ENCODE measurements at regions not wholly inside any gene's neighbourhood (a gene's known extent, or its start where the extent isn't known, plus 50 kb on each side); places are given as distances from the start of the nearest gene placed in this dataset.
A peak's percentile ranks its signal among the peaks of the same experiment; 100 is the strongest.

- DNase-seq (ENCODE audit: low read depth), result no peak
Observed at GRCh38 chr6:44674226-44675155, 287.0 kb downstream of the CDC5L start.

DNA sequence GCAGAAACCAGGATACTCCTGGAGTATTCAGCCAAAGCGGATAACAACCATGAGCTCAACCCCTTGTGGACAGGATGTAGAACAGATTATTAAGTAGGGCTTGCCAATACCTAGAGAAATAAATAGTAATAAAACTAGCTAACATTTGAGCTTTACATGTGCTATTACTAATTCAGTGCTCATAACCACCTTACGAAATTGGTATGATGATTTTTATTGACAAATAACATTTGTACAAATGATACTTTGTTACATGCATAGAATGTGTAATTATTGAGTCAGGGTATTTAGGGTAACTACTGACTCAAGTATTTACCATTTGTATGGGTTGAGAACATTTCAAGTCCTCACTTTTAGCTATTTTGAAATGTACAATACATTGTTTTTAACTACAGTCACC is 287.9 kb downstream of the CDC5L start:
- DNase-seq (ENCODE audit: low read depth), result no peak

DNA sequence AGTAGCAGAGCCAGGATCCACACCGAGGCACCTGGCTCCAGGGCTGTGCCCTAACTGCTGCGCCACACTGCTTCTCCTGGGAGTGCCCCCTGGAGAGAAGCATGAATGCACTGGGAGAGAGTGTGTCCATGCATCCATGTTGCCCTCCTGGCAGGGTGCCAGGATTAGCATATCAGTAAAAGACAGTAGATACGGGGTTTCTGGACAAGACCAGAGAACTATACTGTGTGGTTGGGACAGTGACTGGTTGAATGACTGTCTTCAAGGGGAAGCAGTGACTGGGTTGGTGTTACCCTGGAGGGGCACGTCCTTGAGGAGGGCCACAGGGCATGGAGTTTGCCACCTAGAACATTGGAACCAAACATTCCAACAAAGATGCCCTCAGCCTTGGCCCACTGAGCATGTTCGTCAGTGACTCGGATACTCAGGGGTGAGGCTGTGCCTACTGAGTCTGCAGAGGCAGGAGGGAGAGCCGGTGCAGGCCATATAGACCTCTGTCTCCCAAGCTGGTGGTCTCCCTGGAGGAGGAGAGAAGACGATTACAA is 288.8 kb downstream of the CDC5L start:
- DNase-seq (ENCODE audit: low read depth), result no peak

DNA sequence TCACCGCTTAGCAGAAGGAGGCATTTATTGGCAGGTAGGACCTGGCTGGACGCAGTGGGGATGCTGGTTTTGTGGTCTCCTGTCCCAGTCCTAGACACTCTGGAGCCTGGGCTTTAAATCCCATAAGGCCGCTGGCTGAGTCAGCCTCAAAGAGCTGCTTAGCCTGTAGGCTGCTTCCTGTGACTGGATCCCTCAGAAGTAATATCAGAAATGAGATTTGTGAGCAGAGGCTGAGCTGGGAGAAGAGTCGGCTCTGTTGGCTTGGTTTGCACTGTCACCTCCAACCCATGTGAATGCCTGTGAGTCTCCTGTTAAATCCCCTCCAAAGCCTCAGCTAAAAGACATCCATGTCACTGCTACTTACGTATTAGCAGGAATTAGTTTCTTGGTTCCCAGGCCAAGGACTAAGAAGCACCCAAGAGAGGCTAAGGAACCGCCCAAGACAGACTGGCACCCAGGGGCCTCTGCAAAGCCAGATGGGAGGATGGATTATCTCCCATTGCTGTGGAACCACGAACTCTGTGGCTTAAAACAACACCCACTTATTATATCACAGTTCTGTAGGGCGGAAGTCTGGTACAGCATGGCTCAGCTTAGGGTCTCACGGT is 289.4 kb downstream of the CDC5L start:
- DNase-seq (ENCODE audit: low read depth), result no peak

GRCh38 chr6:44678252-44678935 is 290.9 kb downstream of the CDC5L start:
- DNase-seq (ENCODE audit: low read depth), result no peak

GRCh38 chr6:44679438-44680201 is 292.1 kb downstream of the CDC5L start:
- DNase-seq (ENCODE audit: low read depth), result no peak

GRCh38 chr6:44680202-44680720 is 292.8 kb downstream of the CDC5L start:
- no peak for DNase-seq (ENCODE audit: low read depth)

DNA sequence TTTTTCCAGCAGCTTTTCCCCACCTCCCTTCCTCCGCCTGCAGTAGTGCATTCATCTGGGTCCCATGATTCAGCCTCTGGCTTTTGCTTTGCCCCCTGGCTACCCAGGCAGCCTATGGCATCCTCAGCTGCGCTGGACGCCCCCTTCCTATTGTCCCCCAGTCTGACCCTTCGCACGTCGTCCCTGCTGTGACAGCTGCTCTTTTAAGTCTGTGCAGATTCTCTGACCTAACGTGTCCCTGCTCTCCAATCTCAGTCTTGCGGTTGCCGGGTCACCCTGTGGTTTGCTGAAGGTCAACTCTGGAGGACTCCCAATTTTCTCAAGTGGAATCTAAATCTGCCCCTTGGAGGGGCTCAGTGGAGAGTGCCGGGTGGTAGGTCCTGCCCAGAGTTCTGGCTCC is 294.3 kb downstream of the CDC5L start:
- peak; percentile 98 for DNase-seq (ENCODE audit: low read depth)

DNA sequence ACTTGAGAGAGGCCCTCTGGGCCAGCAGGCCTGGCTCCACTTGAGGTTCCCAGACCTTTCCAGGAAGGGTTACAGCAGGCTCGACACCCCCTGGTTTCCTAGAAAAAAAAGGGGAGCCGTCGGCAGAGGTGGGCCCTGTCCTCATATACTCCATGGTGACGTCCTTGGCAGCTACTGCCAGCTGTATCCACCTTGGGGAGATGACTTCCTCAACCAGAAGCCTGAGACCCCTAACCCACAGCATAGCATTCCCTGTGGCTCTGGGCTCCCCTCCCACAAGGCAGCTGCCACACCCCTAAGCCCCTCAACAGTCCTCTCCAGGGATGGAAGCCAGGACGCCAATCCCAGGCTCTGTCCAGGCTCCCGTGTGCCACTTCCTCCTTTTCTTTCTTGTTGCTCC is 294.8 kb downstream of the CDC5L start:
- peak; percentile 46 for DNase-seq (ENCODE audit: low read depth)

GRCh38 chr6:44682987-44683779 is 295.7 kb downstream of the CDC5L start:
- DNase-seq (ENCODE audit: low read depth), result no peak

DNA sequence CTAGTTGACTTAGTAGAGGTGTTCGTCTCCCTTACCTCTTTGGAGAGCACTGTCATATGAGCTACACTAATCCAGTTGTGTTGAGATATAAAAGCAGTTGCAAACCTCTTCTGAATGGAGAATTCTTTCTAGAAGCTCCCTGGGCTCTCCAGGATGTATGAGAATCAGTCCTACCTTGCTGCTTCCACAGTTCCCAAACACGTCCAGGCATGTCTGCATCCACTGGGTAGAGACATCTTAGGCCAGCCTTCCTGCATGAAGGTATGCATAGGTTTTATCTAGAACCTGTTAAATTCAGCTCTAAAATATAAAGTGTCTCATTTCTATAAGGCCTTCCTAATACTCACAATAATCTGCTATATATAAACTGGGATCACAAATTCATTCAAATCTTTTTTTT is 297.7 kb downstream of the CDC5L start:
- no peak for DNase-seq (ENCODE audit: low read depth)

DNA sequence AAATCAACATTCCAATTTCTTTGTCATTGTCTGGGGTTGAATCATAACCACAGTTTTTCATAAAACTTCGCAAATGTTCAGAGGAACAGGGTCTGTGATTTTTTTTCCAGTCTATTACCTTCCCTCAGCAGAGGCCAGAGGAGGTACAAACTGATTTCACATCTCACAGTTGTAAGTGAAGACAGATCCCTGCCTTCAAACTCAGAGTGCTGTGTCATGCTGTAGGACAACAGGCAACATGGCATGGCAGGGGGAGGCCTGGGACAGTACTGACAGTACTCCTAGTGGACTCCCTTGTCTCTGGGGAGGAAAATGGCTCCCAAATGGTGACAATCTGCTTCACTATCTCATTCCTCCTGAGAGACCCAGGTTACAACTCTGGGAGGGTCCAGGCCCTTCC is 308.6 kb downstream of the CDC5L start:
- DNase-seq (ENCODE audit: low read depth), result peak; percentile 38

DNA sequence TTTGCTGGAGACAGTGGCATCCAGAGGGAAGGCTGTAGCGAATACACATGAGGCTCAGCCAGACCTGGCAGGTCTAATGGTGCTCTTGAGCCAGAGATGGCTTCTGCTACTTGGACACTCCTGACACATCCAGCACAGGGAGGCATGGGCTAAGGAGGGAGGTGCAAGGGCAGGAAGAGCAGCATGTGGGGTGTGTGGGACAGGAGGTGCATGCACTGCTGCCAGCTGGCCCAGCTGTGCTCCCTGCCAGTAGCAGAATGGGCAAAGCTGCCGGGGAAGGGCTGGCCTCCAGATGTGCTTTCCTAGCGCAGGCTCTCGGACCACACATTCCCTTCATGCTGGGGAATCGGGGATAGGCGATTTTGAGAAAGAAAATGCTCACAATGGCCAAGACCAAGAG is 309.2 kb downstream of the CDC5L start:
- peak; percentile 34 for DNase-seq (ENCODE audit: low read depth)

DNA sequence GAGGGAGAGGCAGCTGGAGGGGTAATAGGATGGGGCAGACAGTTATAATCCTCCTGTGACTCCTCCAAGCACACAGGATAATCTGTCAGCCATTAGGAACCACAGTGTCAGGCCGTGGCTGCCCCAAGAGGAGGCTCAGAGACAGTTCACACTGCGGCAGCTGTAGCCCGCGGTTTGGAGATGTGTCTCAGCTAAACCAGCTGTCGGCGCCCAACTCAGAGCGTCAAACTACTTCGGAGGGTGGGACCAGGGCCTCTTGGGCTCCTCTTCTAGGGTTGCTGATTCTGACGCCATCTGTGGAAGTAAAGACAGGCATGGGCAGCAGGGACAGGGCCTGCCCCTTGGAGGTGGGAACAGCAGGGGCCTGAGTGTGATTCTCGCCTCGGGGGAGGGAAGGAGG is 309.8 kb downstream of the CDC5L start:
- peak; percentile 98 for DNase-seq (ENCODE audit: low read depth)

DNA sequence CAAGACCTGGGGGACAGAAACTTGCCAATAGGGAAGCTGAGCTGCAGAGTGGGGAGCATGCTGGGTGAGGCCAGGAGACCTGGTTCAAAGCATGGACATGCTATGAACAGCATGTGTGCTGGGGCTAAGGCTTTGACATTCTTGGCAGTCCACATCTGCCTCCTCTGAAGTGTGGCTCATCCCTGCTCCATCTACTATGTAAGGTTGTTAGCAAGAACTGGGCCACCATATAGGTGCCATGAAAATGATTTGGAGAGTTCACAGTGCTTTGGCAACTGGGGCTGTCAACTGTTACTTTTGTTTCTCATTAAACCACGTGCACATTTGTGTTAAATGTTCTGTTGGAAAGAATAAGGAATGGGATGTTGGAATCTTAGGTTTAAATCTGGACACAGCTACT is 311.1 kb downstream of the CDC5L start:
- DNase-seq (ENCODE audit: low read depth), result no peak

GRCh38 chr6:44699082-44699481 is 311.6 kb downstream of the CDC5L start:
- peak; percentile 41 for DNase-seq (ENCODE audit: low read depth)

DNA sequence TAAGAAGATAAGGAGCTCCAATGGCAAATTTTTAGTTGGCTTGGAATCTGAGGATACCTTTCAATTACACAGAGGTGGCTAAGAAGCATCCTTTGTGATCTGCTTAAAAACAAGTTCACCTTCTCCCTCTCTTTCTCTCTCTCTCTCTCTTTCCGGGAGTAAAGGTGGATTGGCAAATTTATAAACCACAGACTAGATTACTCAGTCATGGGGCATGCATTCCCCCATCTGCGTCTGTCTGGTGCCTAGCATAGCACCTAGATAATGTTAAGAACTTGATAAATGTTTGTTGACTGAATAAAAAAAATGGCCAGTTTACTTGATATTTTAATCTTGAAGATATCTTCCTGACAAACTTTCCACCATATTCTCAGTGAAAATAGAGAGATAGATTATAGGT is 312.3 kb downstream of the CDC5L start:
- DNase-seq (ENCODE audit: low read depth), result no peak

- no peak for DNase-seq (ENCODE audit: low read depth)
Observed at GRCh38 chr6:44700422-44700821, 312.9 kb downstream of the CDC5L start.

DNA sequence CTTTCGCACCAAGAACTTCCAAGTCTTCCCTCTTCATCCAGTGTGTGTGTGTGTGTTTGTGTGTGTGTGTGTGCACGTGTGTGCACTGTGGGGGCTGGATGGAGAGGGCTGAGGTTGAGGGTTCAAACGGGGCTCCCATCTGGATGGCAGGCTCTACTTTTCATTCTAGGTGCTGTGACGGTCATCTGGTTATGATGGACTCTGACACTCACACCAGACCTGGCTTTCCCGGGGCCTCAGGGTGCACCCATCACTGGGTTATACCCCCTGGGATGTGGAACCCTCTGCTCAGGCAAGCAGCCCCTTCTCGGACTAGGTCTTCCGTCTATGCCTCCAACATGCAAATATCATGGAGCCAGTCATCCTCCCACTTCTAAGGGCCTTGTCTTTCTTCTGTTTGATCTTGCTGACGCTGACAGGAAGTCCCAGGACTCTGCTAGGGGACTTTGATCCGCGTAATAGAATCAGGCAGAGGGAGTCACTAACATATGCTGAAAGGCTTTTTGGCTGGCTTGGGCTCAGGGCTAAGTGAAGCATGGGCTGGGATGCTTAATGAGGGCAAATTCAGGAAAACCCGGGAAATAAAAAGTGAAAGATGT is 313.6 kb downstream of the CDC5L start:
- DNase-seq (ENCODE audit: low read depth), result no peak

GRCh38 chr6:44701637-44702101 is 314.2 kb downstream of the CDC5L start:
- DNase-seq (ENCODE audit: low read depth), result no peak
